ENCODE measurements at regions not wholly inside any gene's neighbourhood (a gene's known extent, or its start where the extent isn't known, plus 50 kb on each side); places are given as distances from the start of the nearest gene placed in this dataset.

DNA sequence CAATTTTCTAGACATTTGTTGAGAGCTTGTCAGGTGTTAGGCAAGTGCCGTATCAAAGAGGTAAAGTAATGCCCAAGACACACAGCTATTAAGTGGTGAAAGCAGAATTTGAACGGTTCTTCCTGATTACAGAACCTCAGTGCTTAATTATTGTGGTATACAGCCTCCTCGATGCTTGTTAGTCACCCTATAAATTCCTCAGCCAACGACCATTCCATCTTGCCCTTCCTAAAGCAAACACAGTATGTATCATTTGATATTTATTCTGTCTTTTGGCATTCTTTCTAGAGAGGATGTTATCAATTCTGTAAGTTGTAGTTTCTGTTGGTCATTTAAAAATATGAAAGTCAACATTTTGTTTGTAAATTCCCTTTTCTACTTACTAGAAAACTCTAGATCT lies 297.8 kb upstream of the BMP2 start:
- no peak overlapping the region for H3K4me3 Mint-ChIP-seq
- no peaks in the 10 kb centered on the region for H3K36me3 Mint-ChIP-seq
- no peak overlapping the region for H3K27ac Mint-ChIP-seq
- no peak for ATAC-seq
- no peak for DNase-seq (ENCODE audit: low spot score)
- no peaks in the 10 kb centered on the region for H3K4me1 Mint-ChIP-seq
- H3K27me3 Mint-ChIP-seq (ENCODE audit: low read depth), result no peaks in the 10 kb centered on the region
- no peaks in the 10 kb centered on the region for H3K9me3 Mint-ChIP-seq
- CTCF ChIA-PET, result interaction anchor here (1.1 kb wide), 1 partner anchor 88 kb away, joined by 3 read pairs; no protein-coding TSS in a partner anchor
- POLR2A ChIA-PET, result no interaction called here
- TF ChIP-seq IRF2 (CRISPR knock-in tag; IDR thresholded peaks at IDR 0.05; ENCODE audit: borderline replicate concordance, low read depth), result no peak
- TF ChIP-seq, protein P1, sequence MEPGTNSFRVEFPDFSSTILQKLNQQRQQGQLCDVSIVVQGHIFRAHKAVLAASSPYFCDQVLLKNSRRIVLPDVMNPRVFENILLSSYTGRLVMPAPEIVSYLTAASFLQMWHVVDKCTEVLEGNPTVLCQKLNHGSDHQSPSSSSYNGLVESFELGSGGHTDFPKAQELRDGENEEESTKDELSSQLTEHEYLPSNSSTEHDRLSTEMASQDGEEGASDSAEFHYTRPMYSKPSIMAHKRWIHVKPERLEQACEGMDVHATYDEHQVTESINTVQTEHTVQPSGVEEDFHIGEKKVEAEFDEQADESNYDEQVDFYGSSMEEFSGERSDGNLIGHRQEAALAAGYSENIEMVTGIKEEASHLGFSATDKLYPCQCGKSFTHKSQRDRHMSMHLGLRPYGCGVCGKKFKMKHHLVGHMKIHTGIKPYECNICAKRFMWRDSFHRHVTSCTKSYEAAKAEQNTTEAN (CRISPR knock-in tag; IDR thresholded peaks at IDR 0.05), result no peak
- TF ChIP-seq, protein P2, sequence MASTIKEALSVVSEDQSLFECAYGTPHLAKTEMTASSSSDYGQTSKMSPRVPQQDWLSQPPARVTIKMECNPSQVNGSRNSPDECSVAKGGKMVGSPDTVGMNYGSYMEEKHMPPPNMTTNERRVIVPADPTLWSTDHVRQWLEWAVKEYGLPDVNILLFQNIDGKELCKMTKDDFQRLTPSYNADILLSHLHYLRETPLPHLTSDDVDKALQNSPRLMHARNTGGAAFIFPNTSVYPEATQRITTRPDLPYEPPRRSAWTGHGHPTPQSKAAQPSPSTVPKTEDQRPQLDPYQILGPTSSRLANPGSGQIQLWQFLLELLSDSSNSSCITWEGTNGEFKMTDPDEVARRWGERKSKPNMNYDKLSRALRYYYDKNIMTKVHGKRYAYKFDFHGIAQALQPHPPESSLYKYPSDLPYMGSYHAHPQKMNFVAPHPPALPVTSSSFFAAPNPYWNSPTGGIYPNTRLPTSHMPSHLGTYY (CRISPR knock-in tag; IDR thresholded peaks at IDR 0.05), result no peak
- TF ChIP-seq ZNF416 (CRISPR knock-in tag; IDR thresholded peaks at IDR 0.05), result no peak
- TF ChIP-seq ZNF396 (CRISPR knock-in tag; IDR thresholded peaks at IDR 0.05; ENCODE audit: borderline replicate concordance), result no peak
- no peak for TF ChIP-seq ELF4 (CRISPR knock-in tag; IDR thresholded peaks at IDR 0.05; ENCODE audit: low read depth)
- no peak for TF ChIP-seq ZBTB21 (CRISPR knock-in tag; IDR thresholded peaks at IDR 0.05; ENCODE audit: borderline replicate concordance)
- TF ChIP-seq OVOL2 (CRISPR knock-in tag; IDR thresholded peaks at IDR 0.05; ENCODE audit: borderline replicate concordance), result no peak
- no peak for TF ChIP-seq SMAD3 (CRISPR knock-in tag; IDR thresholded peaks at IDR 0.05; ENCODE audit: borderline replicate concordance)
- TF ChIP-seq, protein P3, sequence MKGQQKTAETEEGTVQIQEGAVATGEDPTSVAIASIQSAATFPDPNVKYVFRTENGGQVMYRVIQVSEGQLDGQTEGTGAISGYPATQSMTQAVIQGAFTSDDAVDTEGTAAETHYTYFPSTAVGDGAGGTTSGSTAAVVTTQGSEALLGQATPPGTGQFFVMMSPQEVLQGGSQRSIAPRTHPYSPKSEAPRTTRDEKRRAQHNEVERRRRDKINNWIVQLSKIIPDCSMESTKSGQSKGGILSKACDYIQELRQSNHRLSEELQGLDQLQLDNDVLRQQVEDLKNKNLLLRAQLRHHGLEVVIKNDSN (CRISPR knock-in tag; IDR thresholded peaks at IDR 0.05), result no peak
- TF ChIP-seq, protein P4, sequence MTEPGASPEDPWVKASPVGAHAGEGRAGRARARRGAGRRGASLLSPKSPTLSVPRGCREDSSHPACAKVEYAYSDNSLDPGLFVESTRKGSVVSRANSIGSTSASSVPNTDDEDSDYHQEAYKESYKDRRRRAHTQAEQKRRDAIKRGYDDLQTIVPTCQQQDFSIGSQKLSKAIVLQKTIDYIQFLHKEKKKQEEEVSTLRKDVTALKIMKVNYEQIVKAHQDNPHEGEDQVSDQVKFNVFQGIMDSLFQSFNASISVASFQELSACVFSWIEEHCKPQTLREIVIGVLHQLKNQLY (CRISPR knock-in tag; IDR thresholded peaks at IDR 0.05), result no peak
- TF ChIP-seq ZNF263 (CRISPR knock-in tag; IDR thresholded peaks at IDR 0.05; ENCODE audit: low read depth), result no peak
- TF ChIP-seq, protein P5, sequence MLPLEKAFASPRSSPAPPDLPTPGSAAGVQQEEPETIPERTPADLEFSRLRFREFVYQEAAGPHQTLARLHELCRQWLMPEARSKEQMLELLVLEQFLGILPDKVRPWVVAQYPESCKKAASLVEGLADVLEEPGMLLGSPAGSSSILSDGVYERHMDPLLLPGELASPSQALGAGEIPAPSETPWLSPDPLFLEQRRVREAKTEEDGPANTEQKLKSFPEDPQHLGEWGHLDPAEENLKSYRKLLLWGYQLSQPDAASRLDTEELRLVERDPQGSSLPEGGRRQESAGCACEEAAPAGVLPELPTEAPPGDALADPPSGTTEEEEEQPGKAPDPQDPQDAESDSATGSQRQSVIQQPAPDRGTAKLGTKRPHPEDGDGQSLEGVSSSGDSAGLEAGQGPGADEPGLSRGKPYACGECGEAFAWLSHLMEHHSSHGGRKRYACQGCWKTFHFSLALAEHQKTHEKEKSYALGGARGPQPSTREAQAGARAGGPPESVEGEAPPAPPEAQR (CRISPR knock-in tag; IDR thresholded peaks at IDR 0.05), result no peak
- TF ChIP-seq, protein P6, sequence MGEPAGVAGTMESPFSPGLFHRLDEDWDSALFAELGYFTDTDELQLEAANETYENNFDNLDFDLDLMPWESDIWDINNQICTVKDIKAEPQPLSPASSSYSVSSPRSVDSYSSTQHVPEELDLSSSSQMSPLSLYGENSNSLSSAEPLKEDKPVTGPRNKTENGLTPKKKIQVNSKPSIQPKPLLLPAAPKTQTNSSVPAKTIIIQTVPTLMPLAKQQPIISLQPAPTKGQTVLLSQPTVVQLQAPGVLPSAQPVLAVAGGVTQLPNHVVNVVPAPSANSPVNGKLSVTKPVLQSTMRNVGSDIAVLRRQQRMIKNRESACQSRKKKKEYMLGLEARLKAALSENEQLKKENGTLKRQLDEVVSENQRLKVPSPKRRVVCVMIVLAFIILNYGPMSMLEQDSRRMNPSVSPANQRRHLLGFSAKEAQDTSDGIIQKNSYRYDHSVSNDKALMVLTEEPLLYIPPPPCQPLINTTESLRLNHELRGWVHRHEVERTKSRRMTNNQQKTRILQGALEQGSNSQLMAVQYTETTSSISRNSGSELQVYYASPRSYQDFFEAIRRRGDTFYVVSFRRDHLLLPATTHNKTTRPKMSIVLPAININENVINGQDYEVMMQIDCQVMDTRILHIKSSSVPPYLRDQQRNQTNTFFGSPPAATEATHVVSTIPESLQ (CRISPR knock-in tag; IDR thresholded peaks at IDR 0.05), result no peak
- no peak for TF ChIP-seq RORB (CRISPR knock-in tag; IDR thresholded peaks at IDR 0.05)
- TF ChIP-seq CREB1 (CRISPR knock-in tag; IDR thresholded peaks at IDR 0.05), result no peak
- no peak for TF ChIP-seq ETV6 (CRISPR knock-in tag; IDR thresholded peaks at IDR 0.05)
- TF ChIP-seq NR2C2 (CRISPR knock-in tag; IDR thresholded peaks at IDR 0.05), result no peak
- TF ChIP-seq, protein P7, sequence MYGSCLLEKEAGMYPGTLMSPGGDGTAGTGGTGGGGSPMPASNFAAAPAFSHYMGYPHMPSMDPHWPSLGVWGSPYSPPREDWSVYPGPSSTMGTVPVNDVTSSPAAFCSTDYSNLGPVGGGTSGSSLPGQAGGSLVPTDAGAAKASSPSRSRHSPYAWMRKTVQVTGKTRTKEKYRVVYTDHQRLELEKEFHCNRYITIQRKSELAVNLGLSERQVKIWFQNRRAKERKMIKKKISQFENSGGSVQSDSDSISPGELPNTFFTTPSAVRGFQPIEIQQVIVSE (CRISPR knock-in tag; IDR thresholded peaks at IDR 0.05; ENCODE audit: borderline replicate concordance), result no peak
